Thymus (tissue), 11 donors: ENCODE measurements at regions not wholly inside any gene's neighbourhood (a gene's known extent, or its start where the extent isn't known, plus 50 kb on each side); places are given as distances from the start of the nearest gene placed in this dataset.
"Not testable (repeated sequence)": the region's sequence is repeated elsewhere in the genome, so short reads cannot be mapped to it uniquely, and the experiment has no call there.

Experiments used
- DNase-seq, 9 donors: peaks; one replicate each; pipeline ENCODE4 v3.0.0-alpha.2; 2013; ENCODE audit warnings: low spot score in 9 of 9, low read depth in 6 of 9, missing footprints in 1 of 9
- H3K27ac ChIP-seq, 2 donors: one replicate each; pipeline ENCODE4 v1.5.1; 2013; ENCODE audit warnings: control low read depth in 1 of 2, low read depth in 1 of 2, low read length in 1 of 2, mild to moderate bottlenecking in 1 of 2, moderate library complexity in 1 of 2
- H3K27me3 ChIP-seq, 2 donors: one replicate each; pipeline ENCODE4 v1.5.1; 2013; ENCODE audit warnings: low read length in 1 of 2; ENCODE audit not compliant: control insufficient read depth in 2 of 2, insufficient read depth in 1 of 2
- H3K36me3 ChIP-seq, 2 donors: one replicate each; pipeline ENCODE4 v1.5.1; 2013; ENCODE audit warnings: low read length in 1 of 2, mild to moderate bottlenecking in 1 of 2, moderate library complexity in 1 of 2; ENCODE audit not compliant: control insufficient read depth in 2 of 2, insufficient read depth in 2 of 2
- H3K4me1 ChIP-seq, 2 donors: one replicate each; pipeline ENCODE4 v1.5.1; 2013; ENCODE audit warnings: low read length in 2 of 2; ENCODE audit not compliant: control insufficient read depth in 2 of 2, insufficient read depth in 2 of 2
- H3K4me3 ChIP-seq, 2 donors: one replicate each; pipeline ENCODE4 v1.5.1; 2013; ENCODE audit warnings: low read length in 2 of 2, control low read depth in 1 of 2, mild to moderate bottlenecking in 1 of 2
- H3K9me3 ChIP-seq, 2 donors: one replicate each; pipeline ENCODE4 v1.5.1; 2013; ENCODE audit warnings: low read length in 1 of 2, mild to moderate bottlenecking in 1 of 2; ENCODE audit not compliant: control insufficient read depth in 2 of 2, insufficient read depth in 1 of 2
- WGBS: extraction: QIAGEN DNeasy Blood & Tissue Kit; methylation state at CpG from one replicate; pipeline ENCODE4 v1.1.7; 2013; 5-methylcytosine and 5-hydroxymethylcytosine counted together
- donor health status: healthy.

DNA sequence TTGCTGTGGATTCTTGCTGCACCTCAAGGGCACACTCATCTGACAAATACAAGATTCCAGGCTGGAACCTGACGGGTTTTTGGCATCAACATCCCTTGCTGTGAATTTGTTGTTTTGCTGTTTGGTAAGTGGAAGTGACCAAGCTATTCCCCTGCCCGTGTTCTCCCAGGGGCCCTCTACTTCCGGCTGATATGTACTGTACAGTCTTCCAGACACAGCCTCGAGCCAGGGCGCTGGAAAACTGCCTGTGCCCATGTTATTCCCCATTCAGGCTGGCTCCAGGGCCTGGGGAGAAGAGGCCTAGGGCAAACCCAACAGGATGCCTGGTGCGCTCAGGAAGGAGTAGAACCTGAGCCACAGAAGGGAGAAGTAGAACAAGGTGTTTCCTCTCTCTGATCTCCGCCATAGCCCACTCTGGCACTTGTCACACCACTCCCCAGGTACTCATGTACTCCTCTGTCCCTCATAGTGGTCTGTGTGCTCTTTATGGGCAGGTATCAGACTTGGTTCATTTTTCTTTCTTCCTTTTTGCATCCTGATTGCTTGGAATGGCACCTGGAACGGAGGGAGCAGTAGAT is 67.8 kb upstream of the LTA4H start:
- Histone ChIP-seq H3K36me3 (no peaks in the 10 kb centered on the region), H3K4me3 (no peak overlapping the region), H3K4me1 (peaks cover 0 to 27% of the 10 kb centered on the region in 2 donors), H3K27ac (peak overlapping the region in 1 of 2 donors; percentile 18), H3K27me3 (no peaks in the 10 kb centered on the region), H3K9me3 (no peaks in the 10 kb centered on the region)
- WGBS: 41% methylated on average over 8 of the region's 8 CpGs
- no peak for DNase-seq

DNA sequence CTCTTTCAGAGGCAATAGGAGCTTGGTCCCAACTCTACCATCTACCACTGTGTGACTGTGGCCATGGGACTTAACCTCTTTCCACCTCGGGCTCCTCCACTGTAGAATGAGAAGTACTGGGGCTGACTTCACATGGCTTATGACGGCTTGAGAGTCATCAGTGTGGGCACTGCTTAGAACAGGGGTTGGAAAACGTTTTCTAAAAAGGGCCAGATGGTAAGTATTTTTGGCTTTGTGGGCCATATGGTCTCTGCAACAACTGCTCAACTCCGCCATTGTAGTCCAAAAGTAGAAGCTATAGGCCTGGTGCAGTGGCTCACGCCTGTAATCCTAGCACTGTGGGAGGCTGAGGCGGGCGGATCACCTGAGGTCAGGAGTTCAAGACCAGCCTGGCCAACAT is 69.2 kb upstream of the LTA4H start:
- no peak for DNase-seq
- Histone ChIP-seq H3K27me3 (no peaks in the 10 kb centered on the region), H3K9me3 (no peaks in the 10 kb centered on the region), H3K36me3 (no peaks in the 10 kb centered on the region), H3K4me3 (no peak overlapping the region), H3K4me1 (peaks cover 0 to 20% of the 10 kb centered on the region in 2 donors), H3K27ac (no peak overlapping the region)
- 92% methylated on average over 7 of the region's 7 CpGs for WGBS

GRCh38 chr12:96106137-96106536 is 70.8 kb upstream of the LTA4H start:
- WGBS: 72% methylated on average over 2 of the region's 2 CpGs
- no peak for DNase-seq
- H3K27ac ChIP-seq: no peak overlapping the region
- peaks cover 0 to 14% of the 10 kb centered on the region in 2 donors for H3K4me1 ChIP-seq
- H3K9me3 ChIP-seq: no peaks in the 10 kb centered on the region
- no peaks in the 10 kb centered on the region for H3K27me3 ChIP-seq
- no peak overlapping the region for H3K4me3 ChIP-seq
- H3K36me3 ChIP-seq: no peaks in the 10 kb centered on the region

DNA sequence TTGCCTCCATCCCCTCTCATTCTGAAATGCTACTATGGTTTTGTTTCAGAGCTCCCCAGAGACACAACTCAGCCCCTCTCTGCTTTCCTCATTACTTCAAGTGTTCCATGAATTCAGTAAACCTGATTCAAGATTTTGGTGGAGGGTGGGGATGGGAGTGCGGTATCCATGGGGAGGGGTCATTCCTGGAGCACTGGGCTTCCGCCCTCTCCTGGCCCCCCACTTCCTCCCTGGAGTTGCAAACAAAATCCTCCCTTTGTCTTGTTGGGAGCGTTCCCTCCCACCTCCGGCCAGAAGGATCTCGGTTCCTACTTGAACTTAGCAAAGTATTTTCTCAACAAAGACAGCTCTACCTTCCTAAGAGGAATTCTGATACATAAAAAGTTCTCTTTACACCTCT is 71.8 kb upstream of the LTA4H start:
- Histone ChIP-seq H3K27me3 (no peaks in the 10 kb centered on the region), H3K9me3 (no peaks in the 10 kb centered on the region), H3K4me1 (peaks cover 0 to 14% of the 10 kb centered on the region in 2 donors), H3K27ac (no peak overlapping the region), H3K36me3 (no peaks in the 10 kb centered on the region), H3K4me3 (no peak overlapping the region)
- no peak for DNase-seq
- WGBS: 95% methylated on average over 5 of the region's 5 CpGs

DNA sequence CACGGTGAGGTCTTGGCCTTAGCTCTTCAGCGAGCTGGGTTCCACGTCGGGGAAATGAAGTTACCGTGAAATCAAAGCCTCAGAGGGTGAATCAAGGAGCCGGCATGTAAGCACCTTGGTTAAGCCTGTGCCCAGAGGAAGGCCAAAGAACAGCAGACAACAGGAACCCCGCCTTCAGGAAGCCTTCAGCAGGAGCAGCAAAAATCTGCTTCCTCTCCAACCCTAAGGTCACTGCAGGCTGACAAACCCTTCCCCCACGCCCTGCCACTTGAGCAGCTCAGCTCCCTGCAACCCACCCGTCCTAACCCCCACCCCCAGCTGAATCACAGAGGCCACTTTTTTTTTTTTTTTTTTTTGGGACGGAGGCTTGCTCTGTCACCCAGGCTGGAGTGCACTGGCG is 72.9 kb upstream of the LTA4H start:
- Histone ChIP-seq H3K36me3 (no peaks in the 10 kb centered on the region), H3K27me3 (no peaks in the 10 kb centered on the region), H3K27ac (peak overlapping the region; percentile 25 to 36), H3K9me3 (no peaks in the 10 kb centered on the region), H3K4me3 (no peak overlapping the region), H3K4me1 (peaks cover 0 to 10% of the 10 kb centered on the region in 2 donors)
- peak in 3 of 9 donors; percentile 18 to 61 (median 41) for DNase-seq
- 9% methylated on average over 11 of the region's 11 CpGs for WGBS

GRCh38 chr12:96108941-96109340 is 73.6 kb upstream of the LTA4H start:
- H3K27ac ChIP-seq: not testable (repeated sequence)
- 96% methylated on average over 31 of the region's 31 CpGs for WGBS

GRCh38 chr12:96112733-96113132 is 77.3 kb upstream of the LTA4H start:
- Histone ChIP-seq H3K9me3 (no peaks in the 10 kb centered on the region), H3K27ac (no peak overlapping the region), H3K36me3 (no peaks in the 10 kb centered on the region), H3K27me3 (no peaks in the 10 kb centered on the region), H3K4me1 (peaks cover 0 to 15% of the 10 kb centered on the region in 2 donors), H3K4me3 (no peak overlapping the region)
- WGBS: 85% methylated on average over 5 of the region's 5 CpGs
- DNase-seq: no peak

More at GRCh38 chr12:96108941-96109340, 73.6 kb upstream of the LTA4H start:
- not testable (repeated sequence) for H3K36me3 ChIP-seq, H3K27me3 ChIP-seq, H3K4me3 ChIP-seq, H3K9me3 ChIP-seq, H3K4me1 ChIP-seq, DNase-seq

DNA sequence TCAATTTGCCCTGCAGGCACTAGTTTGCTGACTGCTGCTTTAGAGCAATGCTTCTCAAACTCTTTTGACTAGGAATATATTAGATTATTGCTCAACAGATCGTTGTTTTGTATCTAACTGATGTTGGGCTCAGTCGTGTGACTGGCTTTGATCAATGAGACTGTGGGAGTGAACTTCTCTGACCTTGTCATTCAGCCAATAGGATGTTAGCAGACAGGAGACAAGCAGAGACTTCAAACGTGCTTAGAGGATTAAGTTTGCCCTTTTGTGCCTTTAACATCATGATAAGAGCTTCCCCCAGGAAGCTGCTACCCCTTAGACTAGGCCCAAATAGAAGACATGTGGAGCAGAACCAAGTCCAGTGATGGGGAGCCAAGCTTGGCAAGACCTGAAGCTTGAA is 76.7 kb upstream of the ELK3 start:
- no peaks in the 10 kb centered on the region for H3K9me3 ChIP-seq
- DNase-seq: peak in 4 of 9 donors; percentile 15 to 63 (median 34)
- H3K36me3 ChIP-seq: no peaks in the 10 kb centered on the region
- 40% methylated on average over 3 of the region's 3 CpGs for WGBS
- no peak overlapping the region for H3K4me3 ChIP-seq
- H3K27ac ChIP-seq: no peak overlapping the region
- H3K27me3 ChIP-seq: no peaks in the 10 kb centered on the region
- peaks cover 0 to 20% of the 10 kb centered on the region in 2 donors for H3K4me1 ChIP-seq

DNA sequence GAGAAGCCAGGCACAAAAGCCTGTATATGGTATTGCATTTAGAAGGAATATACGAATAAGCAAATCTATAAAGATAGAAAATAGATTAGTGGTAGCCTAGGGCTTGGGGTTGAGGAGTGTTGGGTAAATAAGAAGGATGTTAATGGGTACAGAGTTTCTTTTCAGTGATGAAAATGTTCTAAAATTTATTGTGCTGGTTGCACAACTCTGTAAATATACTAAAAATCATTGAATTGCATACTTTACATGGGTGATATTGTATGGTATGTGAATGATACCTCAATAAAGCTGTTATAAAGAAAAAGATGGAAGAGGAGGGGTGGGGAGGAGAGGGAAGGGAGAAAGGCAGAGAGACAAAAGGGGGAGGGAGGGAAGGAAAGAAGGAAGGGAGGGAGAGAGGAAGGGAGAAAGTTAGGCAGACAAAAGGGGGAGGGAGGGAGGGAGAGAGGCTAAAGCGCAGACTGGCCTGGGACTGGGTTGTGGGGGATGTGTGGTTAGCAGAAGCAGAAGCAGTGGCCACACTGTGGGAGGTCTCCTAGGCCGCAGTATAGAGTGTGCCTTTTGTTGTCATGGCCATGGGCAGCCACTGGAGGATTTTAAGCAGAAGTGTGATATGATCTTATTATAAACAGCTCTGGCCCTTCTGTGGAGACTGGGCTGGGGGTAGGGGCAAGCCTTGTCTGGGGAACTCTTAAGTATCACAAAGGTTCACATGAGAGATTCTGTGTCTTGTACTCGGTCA is 73.6 kb upstream of the ELK3 start:
- Histone ChIP-seq H3K36me3 (no peaks in the 10 kb centered on the region), H3K4me3 (no peak overlapping the region), H3K9me3 (no peaks in the 10 kb centered on the region), H3K27ac (no peak overlapping the region), H3K27me3 (no peaks in the 10 kb centered on the region), H3K4me1 (peaks cover 0 to 20% of the 10 kb centered on the region in 2 donors)
- 74% methylated on average over 4 of the region's 4 CpGs for WGBS
- no peak for DNase-seq
